Kidney (tissue), 13 donors: ENCODE measurements at regions not wholly inside any gene's neighbourhood (a gene's known extent, or its start where the extent isn't known, plus 50 kb on each side); places are given as distances from the start of the nearest gene placed in this dataset.

Experiments used
- DNase-seq, 5 donors: peaks; one replicate each; pipeline ENCODE4 v3.0.0-alpha.2; 2013 to 2020
- FAIRE-seq: peaks from 2 replicates; lab custom pipeline; 2012; peaks lifted over from hg19 to GRCh38; lab: Jason Lieb, UNC
- H3K27ac ChIP-seq, 2 donors: one replicate each; pipeline ENCODE4 v1.7.0; 2013; ENCODE audit warnings: low read depth in 2 of 2, low read length in 2 of 2, inconsistent platforms in 1 of 2
- H3K27me3 ChIP-seq: one replicate; pipeline ENCODE4 v1.7.1; 2013; ENCODE audit warnings: low read length, inconsistent platforms; ENCODE audit not compliant: control insufficient read depth, insufficient read depth
- H3K36me3 ChIP-seq, 3 donors: one replicate each; pipeline versions ENCODE4 v1.7.0 to v1.7.1; 2013; ENCODE audit warnings: low read length in 3 of 3, control low read depth in 1 of 3, inconsistent platforms in 1 of 3; ENCODE audit not compliant: insufficient read depth in 3 of 3, control insufficient read depth in 2 of 3
- H3K4me1 ChIP-seq, 3 donors: one replicate each; pipeline versions ENCODE4 v1.7.0 to v1.7.1; 2013; ENCODE audit warnings: low read length in 3 of 3, inconsistent platforms in 1 of 3, low read depth in 1 of 3; ENCODE audit not compliant: control insufficient read depth in 2 of 3, insufficient read depth in 2 of 3
- H3K4me3 ChIP-seq, 3 donors: one replicate each; pipeline versions ENCODE4 v1.7.0 to v1.8.1; 2013; ENCODE audit warnings: low read length in 3 of 3, control low read depth in 1 of 3, inconsistent platforms in 1 of 3
- H3K9ac ChIP-seq, 3 donors: one replicate each; pipeline versions ENCODE4 v1.7.0 to v1.7.1; 2013; ENCODE audit warnings: low read length in 3 of 3, control low read depth in 1 of 3, inconsistent platforms in 1 of 3
- H3K9me3 ChIP-seq, 3 donors: one replicate each; pipeline versions ENCODE4 v1.7.0 to v1.7.1; 2013; ENCODE audit warnings: low read length in 3 of 3, control low read depth in 1 of 3, inconsistent platforms in 1 of 3; ENCODE audit not compliant: control insufficient read depth in 2 of 3, insufficient read depth in 1 of 3
- CTCF ChIP-seq: IDR thresholded peaks from 3 replicates; pipeline ENCODE4 v1.5.1; 2012; ENCODE audit warnings: mild to moderate bottlenecking, moderate library complexity, borderline replicate concordance; ENCODE audit not compliant: insufficient read depth; ENCODE audit errors: extremely low read depth
- intact Hi-C: fragments of 100-400 bp; cut with DNase I; formaldehyde crosslinking; loops from one replicate; pipeline ENCODE4 v1.11.1; 2022
- donor health status: control.
- donor health status: control.
- donor health status: control.
- donor health status: control.
- donor health status: control.
- donor health status: DM: yes; HTN: yes; CAD: no.
- donor health status: Normal renal cell carcinoma (clear cell type).

DNA sequence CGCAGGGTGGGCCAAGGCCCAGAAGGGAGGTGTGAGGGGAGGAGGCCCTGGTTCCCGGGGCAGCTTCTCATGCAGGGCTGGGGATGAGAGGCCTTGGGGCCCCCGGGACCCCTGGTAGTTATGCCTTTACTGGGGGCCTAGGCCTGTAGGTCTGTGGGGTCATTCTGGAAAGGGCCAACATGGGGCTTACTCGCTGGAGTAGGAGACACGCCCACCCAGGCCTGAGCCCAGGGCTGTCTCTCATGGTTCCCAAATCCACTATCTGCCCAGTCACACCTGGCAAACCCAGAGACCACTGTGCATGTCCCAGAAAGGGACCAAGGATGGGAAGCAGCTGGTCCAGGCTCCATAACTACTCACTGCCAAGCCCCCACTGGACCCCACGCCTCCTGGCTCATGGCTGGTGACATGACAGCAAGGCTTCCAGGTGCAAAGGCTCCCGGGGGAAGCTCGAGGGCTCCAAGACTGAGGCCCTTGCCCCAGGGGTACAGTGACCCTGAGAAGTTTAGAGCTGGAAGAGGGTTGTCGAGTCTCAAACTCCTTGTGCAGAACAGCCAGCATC is 64.2 kb upstream of the ATP12A start:
- Histone ChIP-seq H3K36me3 (no peaks in the 10 kb centered on the region), H3K27me3 (no peaks in the 10 kb centered on the region), H3K4me3 (no peak overlapping the region), H3K9ac (no peak overlapping the region), H3K4me1 (no peaks in the 10 kb centered on the region), H3K9me3 (no peaks in the 10 kb centered on the region), H3K27ac (no peak overlapping the region)
- TF ChIP-seq CTCF = no peak
- FAIRE-seq (no peak), DNase-seq (no peak)
- intact Hi-C loops = no loop called here

DNA sequence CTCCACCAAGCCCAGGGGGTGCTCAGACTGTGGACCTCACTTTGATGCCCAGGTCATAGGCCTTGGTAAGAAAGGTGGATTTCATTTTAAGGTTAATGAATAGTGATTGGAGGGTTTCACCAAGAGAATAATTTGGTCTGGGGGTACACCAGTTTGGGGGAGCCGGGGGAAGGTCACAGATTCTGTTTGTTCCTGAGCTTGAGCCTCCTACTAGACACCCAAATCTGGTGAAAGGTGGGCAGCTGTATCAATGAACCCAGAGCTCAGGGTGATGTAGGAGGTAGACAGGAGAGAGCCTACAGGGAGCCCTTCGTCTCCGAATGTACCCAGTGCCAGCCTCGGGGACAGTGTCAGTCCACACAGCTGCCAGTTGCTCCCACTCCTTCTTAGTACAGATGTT is 63.7 kb upstream of the ATP12A start:
- Histone ChIP-seq H3K9ac (no peak overlapping the region), H3K27ac (no peak overlapping the region), H3K4me1 (no peaks in the 10 kb centered on the region), H3K9me3 (no peaks in the 10 kb centered on the region), H3K4me3 (no peak overlapping the region), H3K36me3 (no peaks in the 10 kb centered on the region), H3K27me3 (no peaks in the 10 kb centered on the region)
- DNase-seq = no peak
- no peak for TF ChIP-seq CTCF
- no peak for FAIRE-seq
- intact Hi-C loops = no loop called here

DNA sequence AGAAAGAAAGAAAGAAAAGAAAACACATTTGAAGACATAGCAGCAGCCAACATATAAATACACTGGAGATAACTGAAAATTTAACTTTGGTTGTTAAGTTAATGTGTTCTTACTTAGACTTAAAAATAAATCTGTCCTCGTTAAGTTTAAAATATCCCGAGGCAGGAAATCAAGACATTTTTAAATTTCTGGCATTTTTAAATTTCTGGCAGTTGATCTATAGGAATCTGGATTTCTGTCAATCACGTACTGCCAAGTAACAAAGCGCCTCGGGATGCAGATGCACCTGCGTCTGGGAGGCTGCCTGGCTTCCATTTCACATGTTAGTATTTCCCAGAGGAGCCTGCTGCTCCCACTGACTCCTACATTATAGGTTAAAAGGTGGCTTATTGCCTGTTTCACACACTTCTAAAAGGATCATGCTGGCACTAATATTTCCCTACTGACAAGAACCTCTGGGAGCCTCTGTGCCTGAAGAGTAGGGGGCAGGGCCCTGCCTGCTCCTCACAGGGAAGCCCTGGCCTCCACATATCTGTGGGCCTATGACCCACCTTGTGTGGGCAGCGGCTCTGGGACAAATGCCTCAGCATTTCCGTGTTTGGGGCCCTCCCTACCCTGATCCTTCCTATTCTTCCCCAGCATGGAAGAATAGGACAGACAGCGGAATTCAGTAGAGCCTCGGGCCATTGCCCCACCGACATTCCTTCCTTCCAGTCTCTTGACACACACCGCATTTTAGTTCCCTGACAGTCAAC is 62.8 kb upstream of the ATP12A start:
- H3K4me1 ChIP-seq = no peaks in the 10 kb centered on the region
- no peaks in the 10 kb centered on the region for H3K36me3 ChIP-seq
- H3K9ac ChIP-seq = no peak overlapping the region
- no peak for TF ChIP-seq CTCF
- intact Hi-C loops = no loop called here
- no peak overlapping the region for H3K4me3 ChIP-seq
- FAIRE-seq = no peak
- H3K9me3 ChIP-seq = no peaks in the 10 kb centered on the region
- DNase-seq = no peak
- no peaks in the 10 kb centered on the region for H3K27me3 ChIP-seq
- H3K27ac ChIP-seq = no peak overlapping the region
